22Rv1 (cell line): ENCODE measurements at regions not wholly inside any gene's neighbourhood (a gene's known extent, or its start where the extent isn't known, plus 50 kb on each side); places are given as distances from the start of the nearest gene placed in this dataset.

ENCODE experiments used
- ZFX ChIP-seq: fragments of 450-650 bp; IDR thresholded peaks from 2 replicates; pipeline ENCODE4 v1.6.1; 2017; ENCODE audit warnings: antibody characterized with exemption, borderline replicate concordance
- TF ChIP-seq, protein P1 (sequence below): fragments of 450-650 bp; IDR thresholded peaks from 2 replicates; pipeline ENCODE4 v1.5.1; 2017; ENCODE audit warnings: mild to moderate bottlenecking

DNA sequence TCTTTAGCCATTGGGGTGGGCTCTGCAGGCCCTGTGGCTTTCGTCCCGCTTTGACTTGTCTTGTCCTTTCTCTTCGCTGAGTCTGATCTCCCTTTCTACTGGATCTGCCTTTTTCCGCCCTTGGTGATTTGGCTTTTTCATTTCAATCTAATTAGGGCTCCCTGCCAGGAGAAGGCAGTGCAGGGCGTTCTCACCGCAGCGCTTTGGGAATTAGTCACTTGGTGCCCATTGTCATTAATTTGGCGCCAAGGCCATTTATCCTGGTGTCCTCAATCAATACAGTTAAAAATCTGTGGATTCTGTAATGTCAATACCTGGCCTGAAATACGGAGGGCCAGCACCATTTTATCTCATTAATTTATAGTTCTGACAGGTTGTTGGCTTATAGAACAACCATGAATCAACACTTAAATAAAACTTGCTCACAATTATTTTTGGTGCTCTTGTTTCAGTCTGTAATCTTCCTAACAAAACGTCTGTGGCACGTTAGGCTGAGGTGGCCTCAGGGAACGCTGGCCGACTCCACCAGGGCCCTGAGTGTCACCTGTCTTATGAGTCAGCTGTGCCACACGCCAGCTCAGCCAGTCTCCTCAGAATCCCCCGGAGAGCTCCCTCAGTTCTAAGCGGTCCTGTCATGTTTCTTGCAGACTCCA is 115.7 kb downstream of the BEGAIN start:
- TF ChIP-seq, protein P1, sequence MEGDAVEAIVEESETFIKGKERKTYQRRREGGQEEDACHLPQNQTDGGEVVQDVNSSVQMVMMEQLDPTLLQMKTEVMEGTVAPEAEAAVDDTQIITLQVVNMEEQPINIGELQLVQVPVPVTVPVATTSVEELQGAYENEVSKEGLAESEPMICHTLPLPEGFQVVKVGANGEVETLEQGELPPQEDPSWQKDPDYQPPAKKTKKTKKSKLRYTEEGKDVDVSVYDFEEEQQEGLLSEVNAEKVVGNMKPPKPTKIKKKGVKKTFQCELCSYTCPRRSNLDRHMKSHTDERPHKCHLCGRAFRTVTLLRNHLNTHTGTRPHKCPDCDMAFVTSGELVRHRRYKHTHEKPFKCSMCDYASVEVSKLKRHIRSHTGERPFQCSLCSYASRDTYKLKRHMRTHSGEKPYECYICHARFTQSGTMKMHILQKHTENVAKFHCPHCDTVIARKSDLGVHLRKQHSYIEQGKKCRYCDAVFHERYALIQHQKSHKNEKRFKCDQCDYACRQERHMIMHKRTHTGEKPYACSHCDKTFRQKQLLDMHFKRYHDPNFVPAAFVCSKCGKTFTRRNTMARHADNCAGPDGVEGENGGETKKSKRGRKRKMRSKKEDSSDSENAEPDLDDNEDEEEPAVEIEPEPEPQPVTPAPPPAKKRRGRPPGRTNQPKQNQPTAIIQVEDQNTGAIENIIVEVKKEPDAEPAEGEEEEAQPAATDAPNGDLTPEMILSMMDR: no peak
- TF ChIP-seq ZFX: no peak
